Subcutaneous abdominal adipose tissue (tissue), 5 donors: ENCODE measurements at regions not wholly inside any gene's neighbourhood (a gene's known extent, or its start where the extent isn't known, plus 50 kb on each side); places are given as distances from the start of the nearest gene placed in this dataset.
"Not testable (repeated sequence)": the region's sequence is repeated elsewhere in the genome, so short reads cannot be mapped to it uniquely, and the experiment has no call there.

ENCODE experiments used
- H3K27ac ChIP-seq: one replicate; pipeline ENCODE4 v1.7.0; 2013; ENCODE audit warnings: low read depth, mild to moderate bottlenecking, inconsistent platforms, low read length, moderate library complexity
- H3K27me3 ChIP-seq, 5 donors: one replicate each; pipeline ENCODE4 v1.7.0; 2013; ENCODE audit warnings: low read length in 5 of 5, inconsistent platforms in 1 of 5; ENCODE audit not compliant: control insufficient read depth in 5 of 5, insufficient read depth in 4 of 5
- H3K36me3 ChIP-seq, 5 donors: one replicate each; pipeline ENCODE4 v1.7.0; 2013; ENCODE audit warnings: low read length in 5 of 5; ENCODE audit not compliant: control insufficient read depth in 5 of 5, insufficient read depth in 5 of 5
- H3K4me1 ChIP-seq, 5 donors: one replicate each; pipeline ENCODE4 v1.7.0; 2013; ENCODE audit warnings: low read length in 5 of 5, mild to moderate bottlenecking in 3 of 5, moderate library complexity in 1 of 5; ENCODE audit not compliant: control insufficient read depth in 5 of 5, insufficient read depth in 5 of 5
- H3K4me3 ChIP-seq, 5 donors: one replicate each; pipeline ENCODE4 v1.7.0; 2013; ENCODE audit warnings: low read length in 5 of 5, low read depth in 1 of 5
- H3K9ac ChIP-seq, 5 donors: one replicate each; pipeline ENCODE4 v1.7.0; 2013; ENCODE audit warnings: low read length in 5 of 5, mild to moderate bottlenecking in 4 of 5, moderate library complexity in 3 of 5
- H3K9me3 ChIP-seq, 5 donors: one replicate each; pipeline ENCODE4 v1.7.0; 2013; ENCODE audit warnings: low read length in 5 of 5; ENCODE audit not compliant: control insufficient read depth in 5 of 5
- donor health status: healthy.
- donor health status: healthy.
- donor health status: healthy.
- donor health status: healthy.
- donor health status: healthy.

DNA sequence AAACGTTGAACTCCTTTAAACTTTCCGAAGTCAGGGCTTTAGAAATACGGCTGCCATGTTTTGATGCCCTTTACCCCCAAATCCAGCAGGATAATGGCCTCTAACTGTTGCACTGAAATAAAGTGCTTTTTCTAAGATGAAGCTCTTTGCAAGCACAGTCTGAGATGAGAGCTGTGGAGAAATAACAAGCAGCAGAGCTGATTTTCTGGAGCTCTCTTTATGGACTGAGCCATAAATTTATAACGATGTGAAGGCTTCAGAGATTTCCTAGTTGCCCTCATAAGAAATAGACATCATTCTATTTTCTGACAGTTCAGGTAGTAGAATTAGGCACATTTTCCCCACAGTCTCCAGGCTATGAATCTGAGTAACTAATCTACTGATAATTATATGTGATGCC, 567.3 kb downstream of the PDHA2 start:
- Histone ChIP-seq H3K27ac (no peak overlapping the region), H3K4me3 (no peak overlapping the region), H3K27me3 (no peaks in the 10 kb centered on the region)

DNA sequence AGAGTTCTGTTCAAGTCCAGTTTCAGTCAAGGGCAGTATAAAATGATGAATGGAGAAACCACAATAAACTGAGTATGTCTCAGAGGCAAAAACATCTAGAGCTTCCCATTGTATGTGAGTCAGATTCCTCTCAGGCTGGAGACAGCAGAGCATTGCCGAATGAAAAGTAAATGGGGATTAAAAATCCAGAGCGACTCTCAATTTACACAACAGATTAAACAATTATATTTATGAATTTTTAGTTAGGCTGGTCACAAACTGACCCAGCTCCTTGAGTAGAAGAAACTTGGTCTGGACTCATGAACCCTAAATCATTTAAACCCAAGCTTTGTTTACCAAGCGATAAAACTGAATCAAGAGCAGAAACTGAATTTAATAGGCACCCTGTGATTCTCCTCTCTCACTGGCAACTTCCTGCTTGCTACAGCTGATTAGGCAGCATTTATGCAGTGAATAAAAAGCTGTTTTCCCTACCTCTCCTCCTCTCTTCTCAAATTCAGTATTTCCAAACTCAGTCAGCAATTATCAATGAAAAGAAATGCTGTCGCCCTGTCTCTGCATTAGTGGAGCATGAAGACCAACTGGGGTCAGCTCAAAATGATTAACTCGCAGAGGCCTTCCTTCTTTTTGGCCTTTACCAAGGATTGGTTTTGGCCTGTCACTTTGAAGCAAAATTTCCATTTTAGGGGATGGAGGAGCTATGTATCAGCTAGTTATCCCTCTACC, 568.0 kb downstream of the PDHA2 start:
- H3K4me3 ChIP-seq: no peak overlapping the region
- H3K4me1 ChIP-seq: no peaks in the 10 kb centered on the region
- no peak overlapping the region for H3K9ac ChIP-seq
- H3K27ac ChIP-seq: no peak overlapping the region
- H3K27me3 ChIP-seq: no peaks in the 10 kb centered on the region
- no peaks in the 10 kb centered on the region for H3K9me3 ChIP-seq
- H3K36me3 ChIP-seq: no peaks in the 10 kb centered on the region

More for the DNA sequence above, 567.3 kb downstream of the PDHA2 start:
- Histone ChIP-seq H3K4me1 (no peaks in the 10 kb centered on the region), H3K9me3 (no peaks in the 10 kb centered on the region), H3K36me3 (no peaks in the 10 kb centered on the region), H3K9ac (no peak overlapping the region)

DNA sequence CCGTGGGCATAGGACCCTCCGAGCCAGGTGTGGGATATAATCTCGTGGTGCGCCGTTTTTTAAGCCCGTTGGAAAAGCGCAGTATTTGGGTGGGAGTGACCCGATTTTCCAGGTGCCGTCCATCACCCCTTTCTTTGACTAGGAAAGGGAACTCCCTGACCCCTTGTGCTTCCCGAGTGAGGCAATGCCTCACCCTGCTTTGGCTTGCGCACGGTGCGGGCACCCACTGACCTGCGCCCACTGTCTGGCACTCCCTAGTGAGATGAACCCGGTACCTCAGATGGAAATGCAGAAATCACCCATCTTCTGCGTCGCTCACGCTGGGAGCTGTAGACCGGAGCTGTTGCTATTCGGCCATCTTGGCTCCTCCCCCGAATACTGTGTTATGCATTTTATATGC, 575.0 kb downstream of the PDHA2 start:
- H3K27ac ChIP-seq: not testable (repeated sequence)

DNA sequence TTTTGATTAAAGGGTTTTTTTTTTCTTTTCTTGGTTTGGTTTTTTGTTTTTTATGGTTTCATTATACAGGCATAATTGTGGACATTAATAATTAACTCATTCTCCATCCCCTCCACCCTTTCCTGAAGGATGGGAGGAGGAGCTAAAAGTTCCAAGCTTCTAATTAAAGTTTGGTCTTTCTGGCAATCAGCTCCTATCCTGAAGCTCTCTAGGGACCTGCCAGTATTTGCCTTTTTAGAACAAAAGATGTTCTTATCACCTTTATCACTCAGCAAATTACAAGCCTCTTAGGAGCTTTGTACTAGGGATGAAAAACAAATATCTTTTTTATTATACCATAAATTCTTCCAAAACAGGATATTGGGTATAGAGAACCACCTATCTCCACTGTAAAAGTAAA, 589.8 kb downstream of the PDHA2 start:
- peaks cover 0 to 3% (median 0%) of the 10 kb centered on the region in 5 donors for H3K9me3 ChIP-seq
- no peak overlapping the region for H3K4me3 ChIP-seq
- H3K9ac ChIP-seq: no peak overlapping the region
- H3K27me3 ChIP-seq: no peaks in the 10 kb centered on the region
- H3K36me3 ChIP-seq: no peaks in the 10 kb centered on the region
- no peak overlapping the region for H3K27ac ChIP-seq
- H3K4me1 ChIP-seq: no peaks in the 10 kb centered on the region

More for the DNA sequence above, 575.0 kb downstream of the PDHA2 start:
- H3K9me3 ChIP-seq, H3K4me3 ChIP-seq, H3K27me3 ChIP-seq, H3K4me1 ChIP-seq, H3K9ac ChIP-seq, H3K36me3 ChIP-seq: not testable (repeated sequence)

DNA sequence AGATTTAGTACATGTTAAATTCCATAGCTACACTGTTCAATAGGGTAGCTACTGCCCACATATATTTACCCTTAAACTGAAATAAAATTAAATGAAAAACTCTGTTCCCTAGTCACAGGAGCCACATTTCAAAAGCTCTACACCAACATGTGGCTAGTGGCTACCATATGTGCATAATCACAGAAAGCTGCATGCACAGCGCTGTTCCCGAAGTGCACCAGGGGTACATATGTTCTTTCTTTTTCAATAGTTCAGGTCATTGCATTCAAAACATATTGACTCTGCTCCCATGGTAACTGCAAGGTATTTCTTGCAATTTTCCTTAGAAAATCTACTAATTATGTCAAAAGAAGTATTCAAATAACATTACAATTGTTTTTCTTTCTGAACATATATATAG, 591.2 kb downstream of the PDHA2 start:
- no peaks in the 10 kb centered on the region for H3K36me3 ChIP-seq
- no peak overlapping the region for H3K9ac ChIP-seq
- H3K4me3 ChIP-seq: no peak overlapping the region
- no peak overlapping the region for H3K27ac ChIP-seq
- no peaks in the 10 kb centered on the region for H3K4me1 ChIP-seq
- peaks cover 0 to 3% (median 0%) of the 10 kb centered on the region in 5 donors for H3K9me3 ChIP-seq
- H3K27me3 ChIP-seq: no peaks in the 10 kb centered on the region

DNA sequence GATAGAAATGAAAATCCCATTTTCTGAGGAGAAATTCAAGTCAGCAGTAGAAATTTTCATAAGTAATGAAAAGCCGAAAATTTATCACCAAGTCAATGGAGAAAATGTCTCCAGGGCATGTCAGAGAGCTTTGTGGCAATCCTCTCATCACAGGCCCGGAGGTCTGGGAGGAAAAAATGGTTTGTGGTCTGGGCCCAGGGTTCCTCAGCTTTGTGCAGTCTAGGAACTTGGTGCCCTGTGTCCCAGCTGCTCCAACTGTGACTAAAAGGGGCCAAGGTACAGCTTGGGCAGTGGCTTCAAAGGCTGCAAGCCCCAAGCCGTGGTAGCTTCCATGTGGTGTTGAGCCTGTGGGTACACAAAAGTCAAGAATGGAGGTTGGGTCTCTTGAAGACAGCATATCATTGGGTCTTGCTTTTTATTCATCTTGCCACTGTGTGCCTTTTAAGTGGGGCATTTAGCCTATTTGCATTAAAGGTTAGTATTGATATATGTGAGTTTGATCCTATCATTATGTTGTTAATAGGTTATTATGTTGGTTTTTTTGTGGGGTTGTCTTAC, 608.5 kb downstream of the PDHA2 start:
- Histone ChIP-seq H3K9me3 (peaks cover 4 to 38% (median 25%) of the 10 kb centered on the region in 5 donors), H3K36me3 (no peaks in the 10 kb centered on the region), H3K27me3 (no peaks in the 10 kb centered on the region)

DNA sequence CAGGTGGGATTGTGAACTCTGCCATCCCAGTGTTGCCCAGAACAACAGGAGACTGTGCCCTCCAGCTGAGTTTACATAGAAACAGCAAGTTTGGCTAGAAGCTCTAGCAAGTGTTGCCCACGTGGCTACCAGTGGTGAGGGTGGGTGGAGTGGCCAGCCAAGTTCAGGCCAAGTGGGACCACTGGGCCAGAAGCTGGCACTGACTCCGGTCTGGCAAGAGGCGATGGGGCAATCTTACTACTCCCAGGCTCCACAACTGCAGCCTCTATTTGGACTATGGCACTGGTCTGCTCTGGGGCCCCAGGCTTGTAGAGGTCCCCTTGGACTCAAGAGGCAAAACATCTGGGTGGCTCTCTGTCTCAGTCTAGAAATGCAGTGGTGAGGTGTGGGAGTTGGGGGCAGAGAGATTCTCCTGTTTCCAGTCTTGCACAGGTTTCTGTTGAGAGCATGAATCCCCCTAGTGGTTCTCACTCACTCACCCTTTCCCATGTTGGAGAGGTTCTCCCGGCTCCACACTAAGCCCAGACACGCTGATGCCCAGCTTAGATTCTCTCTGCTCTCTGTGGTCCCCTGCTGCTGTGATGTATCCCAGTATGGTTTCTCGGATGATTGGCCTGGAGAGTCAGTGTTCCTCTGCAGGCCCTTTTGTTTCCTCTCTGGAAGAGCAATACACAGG, 615.3 kb downstream of the PDHA2 start:
- H3K9me3 ChIP-seq: peaks cover 0 to 11% (median 7%) of the 10 kb centered on the region in 5 donors
- H3K4me3 ChIP-seq: no peak overlapping the region
- no peaks in the 10 kb centered on the region for H3K4me1 ChIP-seq
- H3K27me3 ChIP-seq: peaks cover 0 to 3% (median 0%) of the 10 kb centered on the region in 5 donors
- H3K9ac ChIP-seq: no peak overlapping the region
- no peaks in the 10 kb centered on the region for H3K36me3 ChIP-seq
- no peak overlapping the region for H3K27ac ChIP-seq

More for the DNA sequence above, 608.5 kb downstream of the PDHA2 start:
- no peak overlapping the region for H3K9ac ChIP-seq
- H3K27ac ChIP-seq: no peak overlapping the region
- no peaks in the 10 kb centered on the region for H3K4me1 ChIP-seq
- peak overlapping the region in 2 of 5 donors; percentile 11 to 35 for H3K4me3 ChIP-seq

DNA sequence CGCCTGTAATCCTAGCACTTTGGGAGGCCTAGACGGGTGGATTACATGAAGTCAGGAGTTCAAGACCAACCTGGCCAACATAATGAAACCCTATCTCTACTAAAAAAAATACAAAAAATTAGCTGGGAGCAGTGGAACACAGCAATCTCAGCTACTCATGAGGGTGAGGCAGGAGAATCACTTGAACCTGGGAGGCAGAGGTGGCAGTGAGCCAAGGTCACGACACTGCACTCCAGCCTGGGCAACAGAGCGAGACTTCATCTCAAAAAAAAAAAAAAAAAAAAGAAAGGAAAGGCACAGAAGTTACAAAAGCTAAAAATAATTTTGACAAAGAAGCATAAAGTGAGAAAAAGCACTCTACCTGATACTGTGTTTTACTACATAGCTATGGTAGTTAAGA, 618.1 kb downstream of the PDHA2 start:
- not testable (repeated sequence) for H3K9ac ChIP-seq, H3K36me3 ChIP-seq, H3K27ac ChIP-seq, H3K27me3 ChIP-seq, H3K4me3 ChIP-seq, H3K4me1 ChIP-seq, H3K9me3 ChIP-seq

DNA sequence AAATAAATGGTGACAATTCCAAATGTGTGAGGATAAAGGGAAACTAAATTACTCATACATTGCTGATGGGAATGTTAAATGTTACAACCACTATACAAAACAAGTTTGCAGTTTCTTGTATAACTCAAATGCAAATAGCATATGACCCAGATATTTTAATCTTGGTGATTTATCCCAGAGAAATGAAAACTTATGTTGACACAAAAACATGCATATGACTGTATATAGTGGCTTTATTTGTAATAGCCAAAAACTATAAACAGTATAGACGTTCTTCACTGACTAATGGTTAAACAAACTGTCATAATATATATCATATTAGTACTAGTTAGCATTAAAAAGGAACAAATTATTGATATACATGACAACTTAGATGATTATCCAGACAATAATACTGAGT, 619.2 kb downstream of the PDHA2 start:
- no peaks in the 10 kb centered on the region for H3K4me1 ChIP-seq
- H3K9ac ChIP-seq: no peak overlapping the region
- H3K27ac ChIP-seq: no peak overlapping the region
- no peak overlapping the region for H3K4me3 ChIP-seq
- H3K27me3 ChIP-seq: peaks cover 0 to 3% (median 0%) of the 10 kb centered on the region in 5 donors
- H3K9me3 ChIP-seq: peaks cover 0 to 7% (median 0%) of the 10 kb centered on the region in 5 donors
- no peaks in the 10 kb centered on the region for H3K36me3 ChIP-seq

DNA sequence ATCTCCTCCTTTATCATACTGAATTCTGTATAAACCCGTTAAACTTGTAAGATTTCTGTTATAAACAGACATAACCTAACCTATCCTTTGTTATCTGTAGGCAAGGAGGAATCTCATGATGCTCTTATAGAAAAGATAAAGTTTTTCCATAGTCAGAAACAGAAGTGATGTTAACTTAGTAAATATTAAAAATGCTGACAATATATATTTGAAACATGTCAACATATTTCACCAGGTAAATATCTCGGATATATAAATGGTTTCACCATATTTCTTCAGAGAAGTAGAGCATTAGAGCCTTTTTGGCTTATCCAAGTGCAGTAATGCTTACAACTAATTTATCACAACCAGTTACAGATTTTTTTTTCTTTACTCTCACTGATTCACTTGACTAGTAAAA, 625.9 kb downstream of the PDHA2 start:
- H3K4me3 ChIP-seq: no peak overlapping the region
- H3K9me3 ChIP-seq: peaks cover 0 to 4% (median 0%) of the 10 kb centered on the region in 5 donors
- H3K27ac ChIP-seq: no peak overlapping the region
- no peaks in the 10 kb centered on the region for H3K27me3 ChIP-seq
- no peaks in the 10 kb centered on the region for H3K36me3 ChIP-seq
- no peak overlapping the region for H3K9ac ChIP-seq
- H3K4me1 ChIP-seq: no peaks in the 10 kb centered on the region
